ENCODE measurements at regions not wholly inside any gene's neighbourhood (a gene's known extent, or its start where the extent isn't known, plus 50 kb on each side); places are given as distances from the start of the nearest gene placed in this dataset.

GRCh38 chr22:48318575-48319320 lies 1508.9 kb downstream of the BRD1 start:
- TF ChIP-seq ZNF777 (CRISPR knock-in tag; IDR thresholded peaks at IDR 0.05) (no peak), ZBTB40 (IDR thresholded peaks at IDR 0.05) (no peak), ZBTB40 (CRISPR knock-in tag; IDR thresholded peaks at IDR 0.05) (no peak), MAZ (IDR thresholded peaks at IDR 0.05; ENCODE audit: borderline replicate concordance, low read depth, low read length) (no peak), MAZ (CRISPR knock-in tag; IDR thresholded peaks at IDR 0.05; ENCODE audit: low read depth) (no peak), POLR2AphosphoS2 (IDR thresholded peaks at IDR 0.05; ENCODE audit: low read depth, low read length) (no peak), BCL6 (CRISPR knock-in tag; IDR thresholded peaks at IDR 0.05) (no peak), ZNF644 (CRISPR knock-in tag; IDR thresholded peaks at IDR 0.05; ENCODE audit: low read depth) (no peak), POLR2A (IDR thresholded peaks at IDR 0.05; ENCODE audit: insufficient read depth in 1 of 2, low read depth in 2 of 2, low read length in 2 of 2) (no peak), TMF1 (CRISPR knock-in tag; IDR thresholded peaks at IDR 0.05; ENCODE audit: low read depth) (no peak), ZBTB2 (CRISPR knock-in tag; IDR thresholded peaks at IDR 0.05; ENCODE audit: low read depth) (no peak), FOXA3 (CRISPR knock-in tag; IDR thresholded peaks at IDR 0.05) (no peak)

Measured in HepG2 (cell line).